H9 (cell line): ENCODE measurements at regions not wholly inside any gene's neighbourhood (a gene's known extent, or its start where the extent isn't known, plus 50 kb on each side); places are given as distances from the start of the nearest gene placed in this dataset.

ENCODE experiments used
- DNase-seq: peaks from one replicate; pipeline ENCODE4 v3.0.0-alpha.2; 2017
- H2AFZ ChIP-seq: one replicate; pipeline ENCODE4 v1.6.1; 2013; ENCODE audit warnings: mild to moderate bottlenecking, low read length, control low read depth, moderate library complexity
- H2AK5ac ChIP-seq: 2 replicates; pipeline ENCODE4 v1.6.1; 2013; ENCODE audit warnings: low read length, control low read depth, mixed read lengths; ENCODE audit not compliant: insufficient read length
- H2BK120ac ChIP-seq: one replicate; pipeline ENCODE4 v1.6.1; 2013; ENCODE audit warnings: low read depth, mild to moderate bottlenecking, low read length, control low read depth, inconsistent platforms; ENCODE audit not compliant: poor library complexity, severe bottlenecking
- H2BK12ac ChIP-seq: 2 replicates; pipeline ENCODE4 v1.6.1; 2013; ENCODE audit warnings: low read length, control low read depth, mixed read lengths, low read depth; ENCODE audit not compliant: insufficient read length
- H2BK15ac ChIP-seq: 2 replicates; pipeline ENCODE4 v1.6.1; 2013; ENCODE audit warnings: low read depth, low read length, control low read depth
- H2BK20ac ChIP-seq: one replicate; pipeline ENCODE4 v1.6.1; 2013; ENCODE audit warnings: low read depth, mild to moderate bottlenecking, low read length, control low read depth, inconsistent platforms; ENCODE audit not compliant: poor library complexity, severe bottlenecking
- H2BK5ac ChIP-seq: 2 replicates; pipeline ENCODE4 v1.6.1; 2013; ENCODE audit warnings: low read length, control low read depth, mixed read lengths; ENCODE audit not compliant: insufficient read length
- H3K14ac ChIP-seq: 2 replicates; pipeline ENCODE4 v1.6.1; 2013; ENCODE audit warnings: low read length, control low read depth; ENCODE audit not compliant: insufficient read depth
- H3K18ac ChIP-seq: 2 replicates; pipeline ENCODE4 v1.6.1; 2013; ENCODE audit warnings: low read depth, mild to moderate bottlenecking, mixed read lengths, low read length, control low read depth; ENCODE audit not compliant: insufficient read length
- H3K23ac ChIP-seq: 2 replicates; pipeline ENCODE4 v1.6.1; 2013; ENCODE audit warnings: low read length, control low read depth, mixed read lengths, low read depth; ENCODE audit not compliant: insufficient read length
- H3K23me2 ChIP-seq: 2 replicates; pipeline ENCODE4 v1.6.1; 2013; ENCODE audit warnings: low read depth, mild to moderate bottlenecking, mixed read lengths, low read length, control low read depth; ENCODE audit not compliant: insufficient read length, poor library complexity, severe bottlenecking
- H3K27ac ChIP-seq: 2 replicates; pipeline ENCODE4 v1.5.1; 2013; ENCODE audit warnings: low read length, control low read depth, mixed read lengths, low read depth; ENCODE audit not compliant: insufficient read length
- H3K27me3 ChIP-seq: 2 replicates; pipeline ENCODE4 v1.6.1; 2013; ENCODE audit warnings: low read length, control low read depth, inconsistent platforms; ENCODE audit not compliant: insufficient read depth
- H3K4ac ChIP-seq: 2 replicates; pipeline ENCODE4 v1.6.1; 2013; ENCODE audit warnings: low read depth, mild to moderate bottlenecking, control low read depth, inconsistent platforms, low read length, moderate library complexity
- H3K4me1 ChIP-seq: 2 replicates; pipeline ENCODE4 v1.6.1; 2013; ENCODE audit warnings: low read length, control low read depth, inconsistent platforms; ENCODE audit not compliant: insufficient read depth
- H3K4me2 ChIP-seq: 2 replicates; pipeline ENCODE4 v1.6.1; 2013; ENCODE audit warnings: low read length, control low read depth, mixed read lengths; ENCODE audit not compliant: insufficient read length, insufficient read depth
- H3K56ac ChIP-seq: 2 replicates; pipeline ENCODE4 v1.6.1; 2013; ENCODE audit warnings: low read depth, mild to moderate bottlenecking, mixed read lengths, low read length, control low read depth; ENCODE audit not compliant: insufficient read length
- H3K79me1 ChIP-seq: 2 replicates; pipeline ENCODE4 v1.6.1; 2013; ENCODE audit warnings: low read depth, mild to moderate bottlenecking, moderate library complexity, low read length, control low read depth, inconsistent platforms; ENCODE audit not compliant: insufficient read depth, poor library complexity, severe bottlenecking
- H3K79me2 ChIP-seq: 2 replicates; pipeline ENCODE4 v1.6.1; 2013; ENCODE audit warnings: low read length, control low read depth, inconsistent platforms; ENCODE audit not compliant: insufficient read depth
- H3K9ac ChIP-seq: 2 replicates; pipeline ENCODE4 v1.6.1; 2013; ENCODE audit warnings: low read length, control low read depth, mixed read lengths; ENCODE audit not compliant: insufficient read length; ENCODE audit errors: extremely low read depth
- H3K9me3 ChIP-seq: one replicate; pipeline ENCODE4 v1.6.1; 2013; ENCODE audit warnings: low read depth, low read length, inconsistent platforms; ENCODE audit not compliant: control insufficient read depth
- H3T11ph ChIP-seq: one replicate; pipeline ENCODE4 v1.6.1; 2013; ENCODE audit warnings: mild to moderate bottlenecking, low read length, control low read depth, inconsistent platforms
- H4K20me1 ChIP-seq: one replicate; pipeline ENCODE4 v1.6.1; 2013; ENCODE audit not compliant: control insufficient read depth, insufficient read length, insufficient read depth
- H4K5ac ChIP-seq: 2 replicates; pipeline ENCODE4 v1.6.1; 2013; ENCODE audit warnings: low read depth, mild to moderate bottlenecking, mixed read lengths, low read length, control low read depth; ENCODE audit not compliant: insufficient read length
- H4K8ac ChIP-seq: replicated peaks from 2 replicates; pipeline ENCODE4 v1.6.1; 2013; ENCODE audit warnings: low read length, control low read depth, mixed read lengths, low read depth; ENCODE audit not compliant: insufficient read length
- H4K91ac ChIP-seq: 2 replicates; pipeline ENCODE4 v1.6.1; 2013; ENCODE audit warnings: low read depth, mild to moderate bottlenecking, moderate library complexity, mixed read lengths, low read length, control low read depth; ENCODE audit not compliant: insufficient read length
- H3K27ac Mint-ChIP-seq, 3 experiments: 2 replicates in 2 of 3; 3 replicates in 1 of 3; pipeline ENCODE4 v1.8.0; 2020 to 2021; ENCODE audit warnings: mixed read lengths in 3 of 3, mild to moderate bottlenecking in 1 of 3, moderate library complexity in 1 of 3
- H3K27me3 Mint-ChIP-seq: 2 replicates; pipeline ENCODE4 v1.8.0; 2021; ENCODE audit warnings: low read depth, mild to moderate bottlenecking, moderate library complexity, mixed read lengths
- H3K36me3 Mint-ChIP-seq, 3 experiments: 2 replicates in 2 of 3; 3 replicates in 1 of 3; pipeline ENCODE4 v1.8.0; 2020 to 2021; ENCODE audit warnings: low read depth in 3 of 3, mixed read lengths in 3 of 3; ENCODE audit not compliant: insufficient read depth in 1 of 3
- H3K4me1 Mint-ChIP-seq, 2 experiments: 2 replicates each; pipeline ENCODE4 v1.8.0; 2020; ENCODE audit warnings: mixed read lengths in 2 of 2
- H3K4me3 Mint-ChIP-seq, 2 experiments: 2 replicates in 1 of 2; 3 replicates in 1 of 2; pipeline ENCODE4 v1.8.0; 2020 to 2021; ENCODE audit warnings: mild to moderate bottlenecking in 2 of 2, mixed read lengths in 2 of 2, moderate library complexity in 1 of 2
- H3K9me3 Mint-ChIP-seq, 2 experiments: 2 replicates in 1 of 2; 3 replicates in 1 of 2; pipeline ENCODE4 v1.8.0; 2020; ENCODE audit warnings: mild to moderate bottlenecking in 2 of 2, mixed read lengths in 2 of 2, moderate library complexity in 1 of 2
- WGBS: extraction: QIAGEN DNeasy Blood & Tissue Kit; methylation state at CpG from one replicate; pipeline ENCODE4 v1.1.7; 2013; ENCODE audit warnings: missing lambda C conversion rate, low lambda C conversion rate, mixed read lengths; ENCODE audit not compliant: insufficient read length; ENCODE audit errors: extremely low coverage; 5-methylcytosine and 5-hydroxymethylcytosine counted together
- TF ChIP-seq, protein P1 (sequence below): fragments of 200-600 bp; sonication (generic); conservative IDR thresholded peaks from 3 replicates; pipeline ENCODE4 v1.8.0; 2021; ENCODE audit warnings: antibody characterized with exemption, mild to moderate bottlenecking

DNA sequence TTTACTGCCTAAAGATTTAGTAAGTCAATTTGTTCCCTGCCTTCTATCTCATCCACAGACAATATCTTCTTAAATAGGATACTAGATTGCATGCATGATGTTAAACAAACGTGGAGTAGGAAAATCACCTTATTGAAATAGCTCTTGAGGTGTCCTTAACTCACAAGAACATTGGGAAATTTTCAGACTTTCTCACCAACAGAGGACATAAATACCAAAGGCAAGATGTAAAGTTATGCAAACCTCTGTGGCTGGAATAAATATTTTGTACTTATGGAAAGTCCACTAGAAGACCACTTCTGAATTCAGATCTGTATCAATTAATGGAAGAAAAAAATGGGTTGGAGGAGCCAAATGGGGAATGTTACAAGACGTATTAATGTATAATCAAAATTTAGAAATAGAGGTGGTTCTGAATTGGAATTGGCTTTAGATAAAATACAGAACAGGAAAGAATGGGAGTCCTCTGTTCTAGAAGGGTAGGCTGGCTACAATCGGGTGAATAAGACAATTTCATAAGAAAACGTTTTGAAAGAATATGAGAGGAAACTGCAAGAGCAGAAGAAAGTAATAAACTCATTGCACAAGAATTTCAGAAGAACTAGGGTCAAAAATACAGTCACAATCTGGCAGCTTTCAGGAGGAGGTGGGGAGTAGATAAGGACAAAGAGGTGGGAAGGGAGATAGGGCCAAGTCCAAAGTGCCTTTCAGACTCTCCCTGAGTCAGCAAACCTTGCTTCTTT, 69.3 kb upstream of the FN1 start:
- Mint-ChIP-seq H3K27ac (no peak overlapping the region), H3K27me3 (no peaks in the 10 kb centered on the region), H3K4me1 (no peaks in the 10 kb centered on the region), H3K36me3 (no peaks in the 10 kb centered on the region), H3K4me3 (no peak overlapping the region), H3K9me3 (no peaks in the 10 kb centered on the region)
- Histone ChIP-seq H3K4me2 (no peak overlapping the region), H4K91ac (no peak overlapping the region), H3K4me1 (no peaks in the 10 kb centered on the region), H4K20me1 (no peaks in the 10 kb centered on the region), H3K23ac (no peak overlapping the region), H3K56ac (no peak overlapping the region), H2BK12ac (no peak overlapping the region), H3K14ac (no peak overlapping the region), H3K79me2 (no peaks in the 10 kb centered on the region), H3K27me3 (no peaks in the 10 kb centered on the region), H2AK5ac (no peak overlapping the region), H4K8ac (no peak overlapping the region), H3K27ac (no peak overlapping the region), H3K9ac (no peak overlapping the region), H3T11ph (no peak overlapping the region), H3K23me2 (no peaks in the 10 kb centered on the region), H2BK120ac (no peak overlapping the region), H3K4ac (no peak overlapping the region), H2BK15ac (no peak overlapping the region), H2AFZ (no peak overlapping the region), H3K9me3 (no peaks in the 10 kb centered on the region), H3K79me1 (no peaks in the 10 kb centered on the region), H4K5ac (no peak overlapping the region), H3K18ac (no peak overlapping the region), H2BK5ac (no peak overlapping the region), H2BK20ac (no peak overlapping the region)
- TF ChIP-seq, protein P1, sequence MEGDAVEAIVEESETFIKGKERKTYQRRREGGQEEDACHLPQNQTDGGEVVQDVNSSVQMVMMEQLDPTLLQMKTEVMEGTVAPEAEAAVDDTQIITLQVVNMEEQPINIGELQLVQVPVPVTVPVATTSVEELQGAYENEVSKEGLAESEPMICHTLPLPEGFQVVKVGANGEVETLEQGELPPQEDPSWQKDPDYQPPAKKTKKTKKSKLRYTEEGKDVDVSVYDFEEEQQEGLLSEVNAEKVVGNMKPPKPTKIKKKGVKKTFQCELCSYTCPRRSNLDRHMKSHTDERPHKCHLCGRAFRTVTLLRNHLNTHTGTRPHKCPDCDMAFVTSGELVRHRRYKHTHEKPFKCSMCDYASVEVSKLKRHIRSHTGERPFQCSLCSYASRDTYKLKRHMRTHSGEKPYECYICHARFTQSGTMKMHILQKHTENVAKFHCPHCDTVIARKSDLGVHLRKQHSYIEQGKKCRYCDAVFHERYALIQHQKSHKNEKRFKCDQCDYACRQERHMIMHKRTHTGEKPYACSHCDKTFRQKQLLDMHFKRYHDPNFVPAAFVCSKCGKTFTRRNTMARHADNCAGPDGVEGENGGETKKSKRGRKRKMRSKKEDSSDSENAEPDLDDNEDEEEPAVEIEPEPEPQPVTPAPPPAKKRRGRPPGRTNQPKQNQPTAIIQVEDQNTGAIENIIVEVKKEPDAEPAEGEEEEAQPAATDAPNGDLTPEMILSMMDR: no peak
- no CpG with 5 or more reads among the region's 4 CpGs for WGBS
- no peak for DNase-seq
